ENCODE measurements at regions not wholly inside any gene's neighbourhood (a gene's known extent, or its start where the extent isn't known, plus 50 kb on each side); places are given as distances from the start of the nearest gene placed in this dataset.

DNA sequence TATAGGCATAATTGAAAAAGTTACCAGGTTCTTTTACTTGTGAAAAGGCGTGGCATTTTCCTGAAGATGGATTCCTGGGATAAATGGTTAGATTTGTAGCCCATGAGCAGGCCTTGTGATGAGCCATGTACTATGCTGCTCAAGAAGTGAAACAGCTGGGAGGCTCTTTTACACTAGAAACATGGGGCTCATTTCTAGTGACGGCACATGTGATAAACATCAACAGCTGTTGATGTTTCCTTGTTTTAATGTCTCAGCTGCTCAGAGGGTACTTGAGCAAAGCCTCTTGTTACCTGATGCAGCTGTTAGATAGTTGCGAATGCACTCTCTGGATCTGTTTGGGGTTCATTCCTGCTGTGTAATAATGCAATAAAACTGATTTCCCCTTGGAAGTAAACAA lies 396.8 kb downstream of the GUCY1A2 start:
- TF ChIP-seq CTCF (IDR thresholded peaks at IDR 0.05) (no peak), POLR2A (IDR thresholded peaks at IDR 0.05) (no peak), POLR2AphosphoS5 (IDR thresholded peaks at IDR 0.05) (no peak)

Measured in prostate gland (tissue), 2 donors.